HG03175 (cell line): ENCODE measurements at regions not wholly inside any gene's neighbourhood (a gene's known extent, or its start where the extent isn't known, plus 50 kb on each side); places are given as distances from the start of the nearest gene placed in this dataset.
"Not testable (repeated sequence)": the region's sequence is repeated elsewhere in the genome, so short reads cannot be mapped to it uniquely, and the experiment has no call there.

ENCODE experiments used
- ATAC-seq: cut with Tn5 transposase; IDR thresholded peaks from one replicate; pipeline ENCODE4 v1.9.1; 2021; ENCODE audit warnings: mild to moderate bottlenecking, moderate library complexity; ENCODE audit not compliant: unreplicated experiment

DNA sequence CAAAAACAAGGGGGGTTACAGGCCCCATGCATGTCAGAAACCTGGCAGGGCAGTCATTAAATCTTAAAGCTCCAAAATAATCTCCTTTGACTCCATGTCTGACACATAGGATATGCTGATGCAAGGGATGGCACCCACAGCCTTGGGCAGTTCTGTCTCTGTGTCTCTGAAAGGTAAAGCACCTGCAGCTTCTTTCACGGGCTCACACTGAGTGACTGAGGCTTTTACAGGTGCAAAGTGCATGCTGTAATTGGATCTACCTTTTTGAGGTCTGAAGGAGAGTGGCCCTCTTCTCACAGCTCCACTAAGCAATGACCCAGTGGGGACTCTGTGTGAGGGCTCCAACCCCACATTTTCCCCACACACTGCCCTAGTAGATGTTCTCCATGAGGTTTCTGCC is 1309.0 kb upstream of the B3GALT2 start:
- ATAC-seq, result no peak

- ATAC-seq, result no peak
These were observed 1300.8 kb upstream of the B3GALT2 start for GRCh38 chr1:194487172-194487571.

DNA sequence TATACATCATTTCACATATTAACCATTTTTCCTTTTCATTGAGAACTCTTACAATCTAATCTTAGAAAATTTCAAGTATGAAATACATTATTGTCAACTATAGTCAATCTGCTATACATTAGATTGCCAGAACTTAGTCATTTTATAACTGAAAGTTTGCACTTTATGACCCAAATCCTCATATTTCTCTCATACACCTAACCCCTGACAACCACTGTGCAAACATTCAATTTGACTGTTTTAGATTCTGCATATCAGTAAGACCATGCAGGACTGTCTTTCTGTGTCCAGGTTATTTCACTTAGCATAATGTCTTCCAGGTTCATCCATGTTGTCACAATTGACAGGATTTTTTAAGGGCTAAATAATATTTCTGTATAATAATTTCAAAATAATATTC is 1299.0 kb upstream of the B3GALT2 start:
- ATAC-seq, result no peak

GRCh38 chr1:194478731-194479130 is 1292.3 kb upstream of the B3GALT2 start:
- ATAC-seq, result no peak

- peak; percentile 98 for ATAC-seq
These were observed 1291.5 kb upstream of the B3GALT2 start for GRCh38 chr1:194477908-194478307.

GRCh38 chr1:194476872-194477271 is 1290.5 kb upstream of the B3GALT2 start:
- ATAC-seq, result no peak

GRCh38 chr1:194476351-194476750 is 1289.9 kb upstream of the B3GALT2 start:
- no peak for ATAC-seq

DNA sequence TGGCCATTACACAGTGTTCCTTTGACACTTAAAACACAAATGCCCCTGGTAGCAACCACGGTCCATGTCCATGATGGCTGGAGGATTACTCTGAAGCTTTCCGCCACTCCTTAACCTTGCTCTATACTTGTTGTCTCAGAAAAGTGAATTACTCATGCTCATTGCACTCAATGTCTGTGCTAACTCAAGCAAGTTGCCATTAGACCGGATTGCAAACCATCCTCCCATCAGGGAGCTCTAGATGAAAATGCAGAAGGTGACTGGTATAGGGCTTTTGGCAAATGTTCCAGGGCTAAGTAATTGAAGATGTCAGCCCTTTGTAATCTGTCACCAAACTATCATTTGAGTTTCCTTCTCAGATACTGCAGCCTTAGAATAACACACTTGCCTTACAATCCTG is 1288.3 kb upstream of the B3GALT2 start:
- no peak for ATAC-seq

- ATAC-seq, result no peak
These were observed 1287.4 kb upstream of the B3GALT2 start for GRCh38 chr1:194473766-194474165.

DNA sequence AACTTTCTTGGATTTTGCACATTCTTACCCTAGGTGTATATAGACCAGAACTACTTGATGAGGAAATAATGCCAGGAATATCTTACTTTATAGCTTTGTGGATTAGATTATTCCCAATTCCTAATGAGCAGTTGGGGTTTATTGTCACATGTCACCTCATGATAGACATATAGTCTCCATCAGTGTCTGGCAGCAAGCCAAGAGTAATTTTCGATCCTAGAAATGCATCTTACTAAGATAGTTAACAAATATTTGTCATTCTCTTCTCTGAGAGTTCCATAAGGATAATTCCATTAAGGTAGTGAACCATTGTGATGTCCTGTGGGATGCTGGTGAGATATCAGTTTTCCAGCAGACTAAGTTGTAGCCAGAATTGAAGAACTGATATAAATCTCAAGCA is 1282.9 kb upstream of the B3GALT2 start:
- ATAC-seq, result no peak

GRCh38 chr1:194466706-194467105 is 1280.3 kb upstream of the B3GALT2 start:
- no peak for ATAC-seq

GRCh38 chr1:194447636-194448035 is 1261.2 kb upstream of the B3GALT2 start:
- ATAC-seq, result no peak

GRCh38 chr1:194445244-194445643 is 1258.8 kb upstream of the B3GALT2 start:
- no peak for ATAC-seq

GRCh38 chr1:194442901-194443575 is 1256.6 kb upstream of the B3GALT2 start:
- ATAC-seq, result no peak

GRCh38 chr1:194437135-194437534 is 1250.7 kb upstream of the B3GALT2 start:
- no peak for ATAC-seq

DNA sequence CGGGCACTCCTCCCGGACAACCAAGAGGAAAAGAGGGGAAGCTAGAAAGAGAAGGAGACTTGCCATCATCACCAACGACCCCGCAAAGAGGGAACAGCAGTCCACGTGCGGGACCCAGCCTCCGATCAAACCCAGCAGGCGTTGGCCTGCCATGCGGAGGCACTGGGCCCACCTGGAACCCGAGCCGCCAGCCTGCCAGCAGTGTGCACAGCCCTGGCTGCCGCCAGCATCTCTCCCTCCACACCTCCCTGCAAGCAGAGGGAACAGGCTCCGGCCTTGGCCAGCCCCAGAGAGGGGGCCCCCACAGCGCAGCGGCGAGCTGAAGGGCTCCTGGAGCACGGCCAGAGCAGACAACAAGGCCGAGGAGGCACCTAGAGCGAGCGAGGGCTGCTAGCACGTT is 1244.7 kb upstream of the B3GALT2 start:
- ATAC-seq, result no peak

- no peak for ATAC-seq
These were observed 1234.3 kb upstream of the B3GALT2 start for GRCh38 chr1:194420706-194421105.

DNA sequence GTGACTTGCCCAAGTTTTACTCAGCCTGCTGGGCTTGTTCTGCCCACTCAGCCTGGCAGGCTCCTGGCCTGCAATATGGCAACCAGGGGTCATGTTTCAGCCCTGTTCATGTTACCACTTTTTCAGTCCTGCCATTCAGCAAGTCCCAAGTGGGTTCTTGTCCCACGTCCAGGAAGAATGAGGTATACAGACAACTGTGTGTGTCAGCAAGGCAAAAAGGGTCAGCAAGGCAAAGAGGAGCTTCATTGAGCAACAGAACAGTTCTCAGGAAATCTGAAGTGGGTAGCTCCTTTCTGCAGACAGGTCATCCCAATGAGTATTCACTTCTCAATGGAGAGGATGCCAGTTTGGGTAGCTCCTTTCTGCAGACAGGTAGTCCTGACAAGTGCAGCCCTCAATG is 1233.3 kb upstream of the B3GALT2 start:
- ATAC-seq, result no peak

- ATAC-seq, result no peak
These were observed 1224.3 kb upstream of the B3GALT2 start for GRCh38 chr1:194410756-194411155.

- ATAC-seq, result not testable (repeated sequence)
These were observed 1220.8 kb upstream of the B3GALT2 start for GRCh38 chr1:194407238-194407637.

DNA sequence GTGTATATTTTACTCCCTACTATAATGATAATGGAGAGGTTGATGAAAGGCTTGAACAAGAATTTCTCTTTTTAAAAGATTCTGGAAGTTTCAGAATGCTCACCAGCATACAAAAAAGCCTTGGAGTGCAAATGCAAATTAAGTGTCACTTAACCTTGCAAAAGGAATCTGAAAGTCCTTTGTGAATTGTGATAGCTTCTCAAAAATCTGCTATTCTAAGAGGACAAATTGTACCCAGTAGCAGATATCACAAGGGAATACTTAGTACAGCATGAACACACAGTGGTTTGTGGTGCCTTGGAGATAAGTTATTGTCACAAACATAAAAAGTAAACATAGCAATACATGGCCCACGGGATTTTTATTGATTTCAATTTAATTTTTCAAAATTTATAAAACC is 1208.3 kb upstream of the B3GALT2 start:
- no peak for ATAC-seq

DNA sequence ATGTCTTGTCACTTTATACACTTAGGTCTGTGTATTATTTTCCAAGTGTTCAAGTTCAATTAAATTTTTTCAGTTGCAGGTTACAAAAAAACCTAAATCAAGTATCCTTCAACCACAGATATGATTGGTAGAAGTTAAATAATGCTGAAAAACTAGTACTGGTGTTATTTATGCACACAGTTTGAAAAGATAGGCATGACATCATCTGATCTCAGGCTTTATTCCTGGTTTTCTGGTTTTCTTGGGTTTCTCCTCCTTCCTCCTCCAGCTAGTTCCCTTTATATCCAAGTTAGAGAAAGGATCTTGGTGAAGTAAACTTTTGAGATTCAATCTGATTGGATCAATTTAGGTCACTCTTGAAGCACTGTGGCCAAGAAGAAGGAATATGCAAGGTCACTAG is 1201.1 kb upstream of the B3GALT2 start:
- ATAC-seq, result no peak

DNA sequence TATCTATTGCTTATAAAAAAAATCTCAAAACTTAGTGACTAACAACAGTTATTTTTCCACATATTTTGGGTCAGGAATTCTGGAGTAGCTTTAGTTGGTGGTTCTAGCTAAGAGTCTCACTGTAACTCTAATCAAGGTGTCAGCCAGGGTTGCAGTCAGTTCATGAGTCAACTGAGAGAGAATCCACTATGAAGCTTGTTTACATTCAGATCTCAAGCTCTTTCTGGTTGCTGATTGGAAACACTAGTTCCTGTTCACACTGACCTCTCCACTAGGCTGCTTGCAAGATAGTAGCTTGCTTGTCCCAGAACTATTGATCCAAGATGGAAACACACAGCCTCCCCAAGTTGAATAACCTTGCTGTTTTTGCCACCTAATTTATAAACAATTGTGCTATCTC is 1192.1 kb upstream of the B3GALT2 start:
- no peak for ATAC-seq
